ENCODE measurements at regions not wholly inside any gene's neighbourhood (a gene's known extent, or its start where the extent isn't known, plus 50 kb on each side); places are given as distances from the start of the nearest gene placed in this dataset.

- WGBS, 4 donors: 64 to 80% (median 76%) methylated on average over 3 of the region's 3 CpGs
- intact Hi-C loops (cut with DNase I): no loop called here
- DNase-seq: no peak
- no peak for TF ChIP-seq CTCF (IDR thresholded peaks at IDR 0.05)
- no peak for TF ChIP-seq POLR2A (IDR thresholded peaks at IDR 0.05)
- H3K4me3 ChIP-seq: no peak overlapping the region
- H3K9me3 ChIP-seq (replicated peaks in 1 of 3): no peaks in the 10 kb centered on the region
- H3K27me3 ChIP-seq: peaks cover 10% of the 10 kb centered on the region
- H3K4me1 ChIP-seq (replicated peaks in 1 of 2): no peaks in the 10 kb centered on the region
- H3K27ac ChIP-seq: no peak overlapping the region
- no peaks in the 10 kb centered on the region for H3K36me3 ChIP-seq (replicated peaks in 1 of 2)
These were observed 106.5 kb upstream of the PAK3 start for GRCh38 chrX:110989447-110989846.

- WGBS, 4 donors: 19 to 68% (median 29%) methylated on average over 2 to 3 of the region's 3 CpGs
- TF ChIP-seq POLR2A (IDR thresholded peaks at IDR 0.05): no peak
- TF ChIP-seq CTCF (IDR thresholded peaks at IDR 0.05): no peak
- no peak for DNase-seq
- Histone ChIP-seq H3K27ac (no peak overlapping the region), H3K4me3 (no peak overlapping the region), H3K27me3 (peaks cover 20% of the 10 kb centered on the region), H3K36me3 (replicated peaks in 1 of 2) (no peaks in the 10 kb centered on the region), H3K9me3 (replicated peaks in 1 of 3) (no peaks in the 10 kb centered on the region), H3K4me1 (replicated peaks in 1 of 2) (no peaks in the 10 kb centered on the region)
- intact Hi-C loops (cut with DNase I): no loop called here
These were observed 108.7 kb upstream of the PAK3 start for GRCh38 chrX:110987292-110987691.

- H3K9me3 ChIP-seq (replicated peaks in 1 of 3): no peaks in the 10 kb centered on the region
- peaks cover 20% of the 10 kb centered on the region for H3K27me3 ChIP-seq
- 31 to 58% (median 33%) methylated on average over 1 to 2 of the region's 2 CpGs for WGBS, 4 donors
- intact Hi-C loops (cut with DNase I): no loop called here
- TF ChIP-seq CTCF (IDR thresholded peaks at IDR 0.05): no peak
- no peak for TF ChIP-seq POLR2A (IDR thresholded peaks at IDR 0.05)
- H3K4me1 ChIP-seq (replicated peaks in 1 of 2): no peaks in the 10 kb centered on the region
- no peak overlapping the region for H3K4me3 ChIP-seq
- no peak overlapping the region for H3K27ac ChIP-seq
- DNase-seq: no peak
- H3K36me3 ChIP-seq (replicated peaks in 1 of 2): no peaks in the 10 kb centered on the region
These were observed 110.5 kb upstream of the PAK3 start for GRCh38 chrX:110985470-110985869.

- intact Hi-C loops (cut with DNase I): no loop called here
- WGBS, 4 donors: 33 to 57% (median 45%) methylated on average over 2 of the region's 2 CpGs
These were observed 113.0 kb upstream of the PAK3 start for GRCh38 chrX:110983024-110983423.

More at GRCh38 chrX:110983024-110983423, 113.0 kb upstream of the PAK3 start:
- no peaks in the 10 kb centered on the region for H3K9me3 ChIP-seq (replicated peaks in 1 of 3)
- no peak for DNase-seq
- no peak for TF ChIP-seq POLR2A (IDR thresholded peaks at IDR 0.05)
- TF ChIP-seq CTCF (IDR thresholded peaks at IDR 0.05): no peak
- no peaks in the 10 kb centered on the region for H3K36me3 ChIP-seq (replicated peaks in 1 of 2)
- H3K27ac ChIP-seq: no peak overlapping the region
- H3K4me3 ChIP-seq: no peak overlapping the region
- no peaks in the 10 kb centered on the region for H3K4me1 ChIP-seq (replicated peaks in 1 of 2)
- peaks cover 23% of the 10 kb centered on the region for H3K27me3 ChIP-seq

Data from adrenal gland (tissue), 9 donors.